HL-60 (cell line): ENCODE measurements at regions not wholly inside any gene's neighbourhood (a gene's known extent, or its start where the extent isn't known, plus 50 kb on each side); places are given as distances from the start of the nearest gene placed in this dataset.

Source experiments
- GABPA ChIP-seq: IDR thresholded peaks from 2 replicates; pipeline ENCODE4 v1.6.1; 2012; ENCODE audit warnings: low read depth
- POLR2AphosphoS5 ChIP-seq: IDR thresholded peaks from 2 replicates; pipeline ENCODE4 v1.6.1; 2012; ENCODE audit warnings: low read depth
- TF ChIP-seq, protein P1 (sequence below): IDR thresholded peaks from one replicate; pipeline ENCODE4 v1.5.1; 2011; ENCODE audit warnings: low read length, control low read depth, inconsistent platforms; ENCODE audit not compliant: insufficient read depth
- TF ChIP-seq, protein P2 (sequence below): IDR thresholded peaks from 2 replicates; pipeline ENCODE4 v1.6.1; 2012; ENCODE audit warnings: low read depth; ENCODE audit not compliant: insufficient replicate concordance

DNA sequence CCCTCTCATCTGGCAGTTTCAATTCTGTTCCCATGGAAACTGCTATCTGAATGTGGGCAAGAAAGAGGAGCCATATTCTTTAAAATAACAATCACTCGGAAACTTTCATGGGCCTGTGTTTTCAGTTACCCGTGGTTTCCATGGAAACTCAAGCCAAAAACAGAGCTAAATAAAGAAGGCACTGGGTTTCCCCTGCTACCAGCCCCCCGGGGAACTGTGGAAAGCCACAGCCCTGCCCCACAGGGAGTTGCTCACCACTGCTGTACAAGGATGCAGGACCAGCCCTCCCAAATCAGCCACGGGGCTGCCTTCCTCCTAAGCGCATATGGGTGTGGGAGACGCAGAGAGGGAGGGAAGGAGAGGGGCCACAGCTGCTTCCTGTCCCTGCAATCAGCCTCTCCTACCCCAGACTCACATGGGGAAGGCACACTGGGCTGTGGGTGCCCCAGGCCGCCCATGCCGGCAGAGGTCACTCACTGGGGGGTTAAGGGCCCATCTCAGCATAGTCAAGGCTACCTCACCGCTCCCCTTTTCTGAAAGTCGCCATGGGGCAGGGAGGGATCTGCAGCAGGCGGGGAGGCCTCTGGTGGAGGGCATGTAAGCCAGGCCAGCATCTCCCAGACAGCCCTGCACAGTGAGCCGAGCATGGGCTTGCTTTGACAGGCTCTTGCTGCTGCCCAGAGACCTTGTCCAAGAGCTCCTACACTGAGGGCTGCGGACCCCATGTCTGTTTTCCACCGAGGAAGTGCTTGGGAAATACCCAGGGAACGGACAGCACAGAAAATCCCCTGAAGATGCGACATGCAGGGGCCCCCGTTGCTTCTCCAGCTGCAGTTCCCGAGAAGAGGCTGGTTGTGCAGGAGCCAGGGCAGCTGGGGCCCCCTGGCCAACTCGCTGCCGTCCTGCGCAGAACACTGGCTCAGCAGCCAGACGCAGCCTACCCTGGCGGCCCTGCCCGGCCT is 157.3 kb upstream of the PPP2R2D start:
- TF ChIP-seq, protein P1, sequence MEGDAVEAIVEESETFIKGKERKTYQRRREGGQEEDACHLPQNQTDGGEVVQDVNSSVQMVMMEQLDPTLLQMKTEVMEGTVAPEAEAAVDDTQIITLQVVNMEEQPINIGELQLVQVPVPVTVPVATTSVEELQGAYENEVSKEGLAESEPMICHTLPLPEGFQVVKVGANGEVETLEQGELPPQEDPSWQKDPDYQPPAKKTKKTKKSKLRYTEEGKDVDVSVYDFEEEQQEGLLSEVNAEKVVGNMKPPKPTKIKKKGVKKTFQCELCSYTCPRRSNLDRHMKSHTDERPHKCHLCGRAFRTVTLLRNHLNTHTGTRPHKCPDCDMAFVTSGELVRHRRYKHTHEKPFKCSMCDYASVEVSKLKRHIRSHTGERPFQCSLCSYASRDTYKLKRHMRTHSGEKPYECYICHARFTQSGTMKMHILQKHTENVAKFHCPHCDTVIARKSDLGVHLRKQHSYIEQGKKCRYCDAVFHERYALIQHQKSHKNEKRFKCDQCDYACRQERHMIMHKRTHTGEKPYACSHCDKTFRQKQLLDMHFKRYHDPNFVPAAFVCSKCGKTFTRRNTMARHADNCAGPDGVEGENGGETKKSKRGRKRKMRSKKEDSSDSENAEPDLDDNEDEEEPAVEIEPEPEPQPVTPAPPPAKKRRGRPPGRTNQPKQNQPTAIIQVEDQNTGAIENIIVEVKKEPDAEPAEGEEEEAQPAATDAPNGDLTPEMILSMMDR = no peak
- TF ChIP-seq, protein P2, sequence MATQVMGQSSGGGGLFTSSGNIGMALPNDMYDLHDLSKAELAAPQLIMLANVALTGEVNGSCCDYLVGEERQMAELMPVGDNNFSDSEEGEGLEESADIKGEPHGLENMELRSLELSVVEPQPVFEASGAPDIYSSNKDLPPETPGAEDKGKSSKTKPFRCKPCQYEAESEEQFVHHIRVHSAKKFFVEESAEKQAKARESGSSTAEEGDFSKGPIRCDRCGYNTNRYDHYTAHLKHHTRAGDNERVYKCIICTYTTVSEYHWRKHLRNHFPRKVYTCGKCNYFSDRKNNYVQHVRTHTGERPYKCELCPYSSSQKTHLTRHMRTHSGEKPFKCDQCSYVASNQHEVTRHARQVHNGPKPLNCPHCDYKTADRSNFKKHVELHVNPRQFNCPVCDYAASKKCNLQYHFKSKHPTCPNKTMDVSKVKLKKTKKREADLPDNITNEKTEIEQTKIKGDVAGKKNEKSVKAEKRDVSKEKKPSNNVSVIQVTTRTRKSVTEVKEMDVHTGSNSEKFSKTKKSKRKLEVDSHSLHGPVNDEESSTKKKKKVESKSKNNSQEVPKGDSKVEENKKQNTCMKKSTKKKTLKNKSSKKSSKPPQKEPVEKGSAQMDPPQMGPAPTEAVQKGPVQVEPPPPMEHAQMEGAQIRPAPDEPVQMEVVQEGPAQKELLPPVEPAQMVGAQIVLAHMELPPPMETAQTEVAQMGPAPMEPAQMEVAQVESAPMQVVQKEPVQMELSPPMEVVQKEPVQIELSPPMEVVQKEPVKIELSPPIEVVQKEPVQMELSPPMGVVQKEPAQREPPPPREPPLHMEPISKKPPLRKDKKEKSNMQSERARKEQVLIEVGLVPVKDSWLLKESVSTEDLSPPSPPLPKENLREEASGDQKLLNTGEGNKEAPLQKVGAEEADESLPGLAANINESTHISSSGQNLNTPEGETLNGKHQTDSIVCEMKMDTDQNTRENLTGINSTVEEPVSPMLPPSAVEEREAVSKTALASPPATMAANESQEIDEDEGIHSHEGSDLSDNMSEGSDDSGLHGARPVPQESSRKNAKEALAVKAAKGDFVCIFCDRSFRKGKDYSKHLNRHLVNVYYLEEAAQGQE = no peak
- TF ChIP-seq GABPA = no peak
- TF ChIP-seq POLR2AphosphoS5 = no peak
